ENCODE measurements at regions not wholly inside any gene's neighbourhood (a gene's known extent, or its start where the extent isn't known, plus 50 kb on each side); places are given as distances from the start of the nearest gene placed in this dataset.
"Not testable (repeated sequence)": the region's sequence is repeated elsewhere in the genome, so short reads cannot be mapped to it uniquely, and the experiment has no call there.

- Histone ChIP-seq H3K4me1 (peaks cover 0 to 56% (median 20%) of the 10 kb centered on the region in 9 donors), H3K27me3 (no peaks in the 10 kb centered on the region), H3K27ac (peak overlapping the region in 1 of 10 donors; percentile 15), H3K36me3 (no peaks in the 10 kb centered on the region), H3K4me3 (no peak overlapping the region), H3K9me3 (no peaks in the 10 kb centered on the region)
- DNase-seq: no peak
- intact Hi-C loops (cut with DNase I): loop anchor here in 2 of 10 donors (10.0 kb wide), 2 partner anchors 168 to 182 kb away; no protein-coding TSS in a partner anchor
- TF ChIP-seq CTCF (IDR thresholded peaks at IDR 0.05): no peak
- ATAC-seq: no peak
- WGBS, 2 donors: 77 to 90% methylated on average over 4 of the region's 4 CpGs
Observed at GRCh38 chr1:234892642-234893041, 236.0 kb downstream of the TOMM20 start.

- intact Hi-C loops (cut with DNase I): loop anchor here in 2 of 10 donors (10.0 kb wide), 2 partner anchors 167 to 183 kb away; no protein-coding TSS in a partner anchor
- no peaks in the 10 kb centered on the region for H3K36me3 ChIP-seq
- no peaks in the 10 kb centered on the region for H3K9me3 ChIP-seq
- no peak overlapping the region for H3K4me3 ChIP-seq
- 90 to 91% methylated on average over 3 of the region's 3 CpGs for WGBS, 2 donors
- DNase-seq: no peak
- TF ChIP-seq CTCF (IDR thresholded peaks at IDR 0.05): no peak
- no peaks in the 10 kb centered on the region for H3K27me3 ChIP-seq
- ATAC-seq: no peak
- H3K4me1 ChIP-seq: peaks cover 0 to 58% (median 32%) of the 10 kb centered on the region in 9 donors
- peak overlapping the region in 1 of 10 donors; percentile 15 for H3K27ac ChIP-seq
Observed at GRCh38 chr1:234891427-234891826, 237.2 kb downstream of the TOMM20 start.

- 64 to 72% methylated on average over 7 of the region's 7 CpGs for WGBS, 2 donors
- Histone ChIP-seq H3K4me3 (no peak overlapping the region), H3K27me3 (no peaks in the 10 kb centered on the region), H3K36me3 (no peaks in the 10 kb centered on the region), H3K27ac (peak overlapping the region in 5 of 10 donors; percentile 23 to 99 (median 95)), H3K4me1 (peaks cover 7 to 71% (median 45%) of the 10 kb centered on the region in 9 donors), H3K9me3 (no peaks in the 10 kb centered on the region)
- intact Hi-C loops (cut with DNase I): loop anchor here in 7 of 10 donors (2.0 to 10.0 kb wide), 9 partner anchors 23 to 357 kb away; no protein-coding TSS in a partner anchor
- peak in 1 of 8 donors; percentile 2 for ATAC-seq
- TF ChIP-seq CTCF (IDR thresholded peaks at IDR 0.05): no peak
- no peak for DNase-seq
Observed at GRCh38 chr1:234889643-234890042, 239.0 kb downstream of the TOMM20 start.

- WGBS, 2 donors: 88 to 96% methylated on average over 5 of the region's 5 CpGs
Observed at GRCh38 chr1:234888247-234888646, 240.4 kb downstream of the TOMM20 start.

More at GRCh38 chr1:234888247-234888646, 240.4 kb downstream of the TOMM20 start:
- intact Hi-C loops (cut with DNase I): loop anchor here in 5 of 10 donors (2.0 to 10.0 kb wide), 8 partner anchors 21 to 356 kb away; no protein-coding TSS in a partner anchor
- not testable (repeated sequence) for H3K4me3 ChIP-seq, H3K9me3 ChIP-seq, DNase-seq, H3K36me3 ChIP-seq, ATAC-seq, H3K27me3 ChIP-seq
- Histone ChIP-seq H3K4me1 (peaks cover 7 to 59% (median 34%) of the 10 kb centered on the region in 9 donors), H3K27ac (peak overlapping the region; percentile 87 to 99 (median 94))

All from heart right ventricle (tissue), 16 donors.